ENCODE measurements at regions not wholly inside any gene's neighbourhood (a gene's known extent, or its start where the extent isn't known, plus 50 kb on each side); places are given as distances from the start of the nearest gene placed in this dataset.

GRCh38 chr2:236793023-236794011 lies 223.7 kb downstream of the ACKR3 start:
- CTCF ChIA-PET (ENCODE audit: low intra/inter-chr PET ratio, low total read pairs): no interaction called here
- intact Hi-C loops (cut with micrococcal nuclease; ENCODE audit: unreplicated experiment) (no loop called here), in situ Hi-C loops (cut with HindIII; ENCODE audit: extremely low pct_ligation_motif_present, low pct_unique_long_range_greater_than_20kb) (no loop called here)
- no TSS peak for BruUV-seq (replicated peaks)
- Histone ChIP-seq H3K9ac (ENCODE audit: insufficient read depth, low read depth, low read length) (no peak overlapping the region), H3K9me3 (ENCODE audit: low read length) (no peaks in the 10 kb centered on the region), H3K4me2 (ENCODE audit: low read depth, low read length) (no peak overlapping the region), H3K4me1 (ENCODE audit: insufficient read depth, low read length) (no peaks in the 10 kb centered on the region), H3K36me3 (replicated peaks in 1 of 2; ENCODE audit: control insufficient read depth in 1 of 2, insufficient read depth in 2 of 2, low read length in 2 of 2) (no peaks in the 10 kb centered on the region), H3K4me3 (replicated peaks in 1 of 3; ENCODE audit: insufficient read depth in 1 of 3, low read depth in 2 of 3, low read length in 3 of 3) (no peak overlapping the region), H3K27me3 (ENCODE audit: control insufficient read depth in 1 of 2, insufficient read depth in 2 of 2, low read length in 2 of 2) (peaks cover 0 to 3% of the 10 kb centered on the region in 2 experiments; a peak in 1 of 5 replicates), H2AFZ (ENCODE audit: low read length) (no peak overlapping the region), H4K20me1 (ENCODE audit: insufficient read depth, low read length) (no peaks in the 10 kb centered on the region), H3K27ac (ENCODE audit: extremely low read length, insufficient read depth, low read length) (no peak overlapping the region), H3K79me2 (ENCODE audit: insufficient read depth, low read length) (no peaks in the 10 kb centered on the region)
- DNase-seq (ENCODE audit: low spot score) (no peak), ATAC-seq (no peak), FAIRE-seq (no peak)
- 50% methylated on average over 30 of the region's 37 CpGs for WGBS (ENCODE audit: low lambda C conversion rate)
- POLR2A ChIA-PET: no interaction called here
- no peak for TF ChIP-seq NR0B2 (CRISPR knock-in tag; IDR thresholded peaks at IDR 0.05)
- no peak for TF ChIP-seq FOXJ3 (CRISPR knock-in tag; IDR thresholded peaks at IDR 0.05; ENCODE audit: borderline replicate concordance)
- TF ChIP-seq FOXO1 (CRISPR knock-in tag; IDR thresholded peaks at IDR 0.05): no peak
- no peak for TF ChIP-seq PHF21A (CRISPR knock-in tag; IDR thresholded peaks at IDR 0.05)
- no peak for TF ChIP-seq ZBTB7A (CRISPR knock-in tag; IDR thresholded peaks at IDR 0.05)
- no peak for TF ChIP-seq IKZF5 (CRISPR knock-in tag; IDR thresholded peaks at IDR 0.05)
- TF ChIP-seq SIX1 (CRISPR knock-in tag; IDR thresholded peaks at IDR 0.05; ENCODE audit: borderline replicate concordance): no peak
- TF ChIP-seq ZNF556 (CRISPR knock-in tag; IDR thresholded peaks at IDR 0.05; ENCODE audit: borderline replicate concordance): no peak
- TF ChIP-seq ZNF430 (CRISPR knock-in tag; IDR thresholded peaks at IDR 0.05): no peak
- TF ChIP-seq SMAD9 (CRISPR knock-in tag; IDR thresholded peaks at IDR 0.05): no peak
- no peak for TF ChIP-seq RBFOX2 (IDR thresholded peaks at IDR 0.05; ENCODE audit: low read depth, low read length)
- TF ChIP-seq RERE (CRISPR knock-in tag; IDR thresholded peaks at IDR 0.05; ENCODE audit: low read depth): no peak
- TF ChIP-seq ZNF546 (CRISPR knock-in tag; conservative IDR thresholded peaks at IDR 0.05): no peak
- TF ChIP-seq GATAD1 (CRISPR knock-in tag; IDR thresholded peaks at IDR 0.05): no peak

Measured in HepG2 (cell line).